Left ventricle myocardium superior (tissue), 1 donor: ENCODE measurements at regions not wholly inside any gene's neighbourhood (a gene's known extent, or its start where the extent isn't known, plus 50 kb on each side); places are given as distances from the start of the nearest gene placed in this dataset.

ENCODE experiments used
- ATAC-seq: fragments of 200-7000 bp; cut with Tn5 transposase; one replicate; pipeline ENCODE4 v1.9.1; 2020; ENCODE audit warnings: mild to moderate bottlenecking, moderate library complexity
- DNase-seq: peaks from one replicate; pipeline ENCODE4 v3.0.0-alpha.2; 2020
- intact Hi-C: fragments of 100-400 bp; cut with micrococcal nuclease; formaldehyde crosslinking; loops from one replicate; pipeline ENCODE4 v1.11.0; 2022
- donor health status: DM: no; HTN: yes; CAD: no; lungs with severe emphysema.

- intact Hi-C loops = no loop called here
- DNase-seq (no peak), ATAC-seq (no peak)
Observed at GRCh38 chr9:14373706-14374105, 59.8 kb upstream of the NFIB start.

DNA sequence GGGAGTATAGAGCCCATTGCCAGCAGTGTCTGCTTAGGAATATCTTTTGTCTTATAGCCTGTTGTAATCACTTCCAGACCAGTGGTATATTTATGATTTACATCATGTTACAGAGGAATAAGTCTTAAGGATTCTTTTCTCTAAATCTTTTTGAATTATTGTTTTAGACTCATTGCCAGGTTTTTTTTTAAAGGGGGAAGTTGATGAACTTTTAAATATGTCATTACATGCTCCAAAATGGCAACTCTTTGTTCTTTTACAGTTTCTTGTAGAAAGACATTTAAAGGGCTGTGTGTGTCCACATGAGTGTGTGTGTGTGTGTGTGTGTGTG, 59.4 kb upstream of the NFIB start:
- DNase-seq = no peak
- no peak for ATAC-seq
- intact Hi-C loops = no loop called here

DNA sequence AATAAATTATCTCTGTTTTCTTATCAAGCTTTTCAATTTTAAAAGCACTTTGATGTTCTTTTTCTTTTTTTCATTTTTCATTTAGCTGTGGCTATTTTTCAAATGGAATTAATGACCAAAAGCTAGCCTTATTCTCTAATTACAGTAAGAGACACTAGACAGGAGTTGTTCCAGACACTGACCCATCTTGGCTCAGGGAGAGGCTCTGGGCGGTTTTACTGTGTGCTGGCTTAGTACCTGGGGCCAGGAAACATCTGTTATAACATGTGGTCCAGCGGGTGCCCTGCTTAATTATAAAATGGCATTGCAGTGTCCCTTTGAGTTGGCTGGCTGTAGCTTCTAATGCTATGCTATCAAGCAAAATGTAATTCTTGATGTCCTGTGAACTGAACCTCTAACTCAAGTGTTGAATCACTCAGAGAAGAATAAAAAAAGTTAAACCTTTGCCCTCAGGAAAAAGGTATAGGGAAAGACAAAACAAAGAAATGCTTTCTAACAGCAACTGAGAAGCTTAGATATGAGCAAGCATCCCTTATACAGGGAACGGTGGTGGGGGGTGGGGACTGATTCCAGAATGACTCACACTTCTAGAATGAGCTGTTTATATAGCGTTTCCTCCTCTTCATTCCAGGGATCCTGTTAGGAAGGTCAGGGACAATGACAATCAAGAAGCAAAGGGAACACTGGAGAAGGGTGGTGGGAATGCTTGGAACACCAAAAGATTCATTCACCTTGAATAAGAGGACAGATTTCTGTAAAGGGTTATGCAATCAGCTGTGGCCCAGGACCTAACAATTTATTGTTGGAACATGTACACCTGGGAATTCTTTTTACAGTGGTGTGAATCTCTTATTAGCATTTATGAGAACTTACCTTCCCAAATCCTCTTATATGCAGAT, 58.7 kb upstream of the NFIB start:
- DNase-seq (no peak), ATAC-seq (peak; percentile 91)
- intact Hi-C loops = no loop called here

DNA sequence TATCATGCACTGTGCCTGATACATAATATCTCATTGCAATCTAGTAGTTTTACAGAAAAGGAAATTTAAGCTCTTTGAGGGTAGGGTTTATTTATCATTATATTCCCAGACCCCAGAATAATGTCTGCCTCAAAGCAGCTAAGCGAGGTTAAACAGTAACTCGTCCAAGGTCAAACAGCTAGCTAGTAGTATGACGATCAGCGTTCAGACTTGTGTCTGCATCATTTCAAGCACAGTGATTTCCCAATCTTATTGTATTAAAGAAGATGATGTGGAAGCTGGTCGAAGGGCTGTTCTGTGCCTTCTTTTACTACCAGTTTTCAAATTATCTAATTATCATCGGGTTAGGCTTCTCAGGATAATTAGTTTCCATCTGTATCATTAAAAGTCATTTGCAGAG, 55.1 kb upstream of the NFIB start:
- intact Hi-C loops = no loop called here
- no peak for ATAC-seq
- no peak for DNase-seq

GRCh38 chr9:14366076-14366475, 52.1 kb upstream of the NFIB start:
- peak; percentile 80 for ATAC-seq
- intact Hi-C loops = no loop called here
- peak; percentile 55 for DNase-seq

GRCh38 chr9:14365670-14366069, 51.7 kb upstream of the NFIB start:
- DNase-seq (no peak), ATAC-seq (peak; percentile 51)
- intact Hi-C loops = no loop called here
